HG03354 (cell line): ENCODE measurements at regions not wholly inside any gene's neighbourhood (a gene's known extent, or its start where the extent isn't known, plus 50 kb on each side); places are given as distances from the start of the nearest gene placed in this dataset.

Experiments used
- ATAC-seq: cut with Tn5 transposase; IDR thresholded peaks from one replicate; pipeline ENCODE4 v1.9.1; 2021; ENCODE audit warnings: mild to moderate bottlenecking; ENCODE audit not compliant: unreplicated experiment, poor library complexity, severe bottlenecking

GRCh38 chr10:106520698-106521097, 643.8 kb downstream of the SORCS1 start:
- ATAC-seq: no peak

- no peak for ATAC-seq
Observed at GRCh38 chr10:106519376-106520030, 645.0 kb downstream of the SORCS1 start.

- ATAC-seq: no peak
Observed at GRCh38 chr10:106515206-106515790, 649.2 kb downstream of the SORCS1 start.

GRCh38 chr10:106513352-106513771, 651.1 kb downstream of the SORCS1 start:
- ATAC-seq: no peak

GRCh38 chr10:106511917-106512316, 652.6 kb downstream of the SORCS1 start:
- ATAC-seq: no peak

GRCh38 chr10:106508950-106509349, 655.6 kb downstream of the SORCS1 start:
- ATAC-seq: no peak

GRCh38 chr10:106506526-106507283, 657.8 kb downstream of the SORCS1 start:
- no peak for ATAC-seq

- no peak for ATAC-seq
Observed at GRCh38 chr10:106504536-106504935, 660.0 kb downstream of the SORCS1 start.

- no peak for ATAC-seq
Observed at GRCh38 chr10:106502641-106503040, 661.9 kb downstream of the SORCS1 start.

GRCh38 chr10:106500925-106501525, 663.5 kb downstream of the SORCS1 start:
- no peak for ATAC-seq

- no peak for ATAC-seq
Observed at GRCh38 chr10:106500041-106500924, 664.2 kb downstream of the SORCS1 start.

- ATAC-seq: no peak
Observed at GRCh38 chr10:106499448-106499847, 665.1 kb downstream of the SORCS1 start.

- ATAC-seq: no peak
Observed at GRCh38 chr10:106498675-106499074, 665.8 kb downstream of the SORCS1 start.

GRCh38 chr10:106495931-106496330, 668.6 kb downstream of the SORCS1 start:
- ATAC-seq: no peak

- no peak for ATAC-seq
Observed at GRCh38 chr10:106493751-106494150, 670.8 kb downstream of the SORCS1 start.

GRCh38 chr10:106493226-106493625, 671.3 kb downstream of the SORCS1 start:
- no peak for ATAC-seq

- no peak for ATAC-seq
Observed at GRCh38 chr10:106487726-106488125, 676.8 kb downstream of the SORCS1 start.

GRCh38 chr10:106481598-106482275, 682.8 kb downstream of the SORCS1 start:
- ATAC-seq: no peak

GRCh38 chr10:106479636-106480035, 684.9 kb downstream of the SORCS1 start:
- ATAC-seq: no peak
